Islet of Langerhans (tissue), 1 donor: ENCODE measurements at regions not wholly inside any gene's neighbourhood (a gene's known extent, or its start where the extent isn't known, plus 50 kb on each side); places are given as distances from the start of the nearest gene placed in this dataset.
"Not testable (repeated sequence)": the region's sequence is repeated elsewhere in the genome, so short reads cannot be mapped to it uniquely, and the experiment has no call there.

Source experiments
- FAIRE-seq: peaks from one replicate; lab custom pipeline; 2011; peaks lifted over from hg19 to GRCh38; lab: Jason Lieb, UNC

DNA sequence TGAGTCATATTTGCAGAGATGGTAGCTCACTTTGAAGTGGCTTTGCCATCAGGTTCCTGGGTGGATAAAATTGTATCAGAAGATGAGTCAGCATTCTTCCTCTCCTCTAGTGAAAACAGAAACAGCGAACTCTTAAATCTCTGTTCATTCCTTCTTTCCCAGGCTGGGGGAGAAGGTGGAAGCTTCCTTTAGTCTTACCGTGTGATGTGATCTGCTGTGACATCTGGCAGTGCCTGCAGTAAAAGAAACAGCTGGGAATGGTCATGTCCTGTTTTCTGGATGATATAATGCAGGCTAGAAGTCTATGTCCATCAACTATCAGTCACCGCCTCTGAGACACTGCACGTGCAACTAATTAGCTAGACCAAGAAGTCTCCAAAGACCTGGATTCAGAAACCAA is 171.6 kb downstream of the VAPA start:
- FAIRE-seq = no peak

DNA sequence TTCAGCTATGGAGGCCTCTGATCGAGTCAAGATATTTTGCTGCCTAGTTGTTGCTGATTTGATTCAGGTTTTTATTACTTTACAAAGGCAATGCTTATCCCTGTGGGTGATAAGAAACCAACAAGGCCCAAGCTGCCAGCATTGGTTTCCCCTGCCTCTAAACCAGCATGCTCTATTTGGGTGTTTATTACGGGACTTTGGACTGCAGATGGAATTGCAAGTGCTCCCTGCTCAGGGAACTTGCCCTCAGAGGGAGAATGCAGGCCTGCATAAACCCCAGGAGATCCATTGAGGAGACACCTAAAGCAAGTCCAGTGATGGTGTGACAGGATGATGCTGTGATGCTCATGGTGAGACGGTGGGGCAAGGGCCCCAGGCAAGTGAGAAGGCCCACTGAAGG is 172.1 kb downstream of the VAPA start:
- FAIRE-seq = no peak

DNA sequence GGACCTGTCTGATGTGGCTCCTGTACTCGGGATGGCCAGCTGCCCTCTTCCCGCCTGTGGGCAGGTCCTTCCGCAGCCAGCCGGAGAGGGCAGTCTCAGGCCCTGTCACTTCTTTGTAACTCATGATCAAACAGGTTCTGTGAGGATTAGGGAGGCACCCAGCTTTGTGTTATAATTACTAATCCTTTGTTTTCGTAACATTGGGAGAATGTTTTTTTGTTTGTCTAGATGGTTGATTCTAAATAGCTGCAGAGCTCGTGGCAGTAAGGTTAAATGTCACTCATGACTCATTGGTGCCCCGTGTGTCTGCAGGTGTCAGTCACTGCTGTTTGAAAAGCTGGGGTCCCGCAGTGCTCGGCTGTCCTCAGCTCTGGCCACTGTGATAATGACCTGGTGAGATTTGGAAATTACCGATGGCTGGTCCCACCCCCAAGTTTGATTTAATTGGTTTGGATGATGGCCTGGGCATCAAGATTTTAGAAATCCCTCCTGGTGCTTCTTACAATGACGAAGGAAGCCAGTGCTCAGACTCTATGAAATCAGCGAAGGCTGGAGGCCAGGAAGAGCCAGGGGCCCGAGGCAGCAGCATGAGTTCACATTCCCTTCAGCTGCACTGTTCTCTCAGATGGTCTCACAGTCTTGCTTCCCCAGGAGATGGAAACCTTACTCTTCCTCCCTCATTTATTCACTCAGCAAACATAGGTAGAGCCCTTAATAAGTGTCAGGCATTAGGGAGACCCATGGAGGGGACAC is 172.8 kb downstream of the VAPA start:
- FAIRE-seq = no peak

DNA sequence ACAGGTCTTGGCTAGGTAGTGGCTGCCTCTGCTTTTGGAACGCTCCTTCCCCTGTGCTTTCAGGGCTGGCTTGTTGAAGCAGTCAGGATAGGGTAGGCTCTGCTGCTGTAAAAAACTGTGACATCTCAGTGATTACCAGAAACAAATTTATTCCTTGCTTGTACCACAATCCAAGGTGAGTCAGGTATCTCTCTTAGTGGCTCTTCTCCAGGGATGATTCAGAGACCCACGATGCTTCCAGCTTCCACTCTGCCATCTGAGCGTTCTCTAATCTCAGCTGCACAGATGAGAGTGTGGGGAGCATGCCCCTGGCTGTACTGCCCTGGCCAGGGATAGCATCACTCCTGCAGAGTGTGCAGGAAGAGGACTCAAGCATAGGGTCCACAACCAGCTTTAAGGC is 174.9 kb downstream of the VAPA start:
- no peak for FAIRE-seq

DNA sequence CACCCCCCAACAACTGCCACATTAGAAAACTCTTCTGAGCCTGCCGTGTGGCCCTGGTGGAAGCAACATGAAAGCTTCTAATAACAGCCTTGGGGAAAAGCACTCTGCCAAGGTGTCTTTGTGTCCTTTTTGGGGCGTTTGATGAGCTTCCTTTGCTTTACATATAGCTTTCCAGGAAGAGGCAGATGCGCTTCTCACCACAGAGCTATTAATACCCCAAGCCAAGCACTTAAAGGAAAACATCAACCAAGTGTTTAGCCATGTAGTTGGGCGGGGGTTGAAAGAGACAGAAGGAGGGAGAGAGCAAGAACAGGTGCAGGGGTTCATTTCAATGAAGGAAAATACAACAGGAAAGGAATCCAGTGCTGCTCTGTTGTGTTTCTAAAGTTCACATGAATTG is 176.1 kb downstream of the VAPA start:
- FAIRE-seq = no peak

DNA sequence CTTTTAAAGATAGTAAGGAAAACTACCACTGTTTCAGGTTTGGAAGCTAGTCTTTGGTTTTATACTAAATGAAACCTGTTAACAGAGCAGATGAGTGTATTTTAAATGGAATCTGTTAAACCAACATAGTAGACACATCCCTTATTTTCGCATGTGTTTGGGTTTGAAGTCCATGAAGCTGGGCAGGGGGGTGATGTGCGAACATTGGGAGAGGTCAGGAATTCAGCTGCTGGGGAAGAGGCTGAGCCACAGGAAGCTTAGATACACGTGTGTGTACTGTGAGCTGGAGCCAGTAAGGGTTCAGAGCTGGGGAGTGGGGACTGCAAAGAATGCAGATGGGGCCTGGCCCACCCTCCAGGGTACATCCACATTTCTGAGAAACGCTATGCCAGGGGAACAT is 176.9 kb downstream of the VAPA start:
- FAIRE-seq = no peak

DNA sequence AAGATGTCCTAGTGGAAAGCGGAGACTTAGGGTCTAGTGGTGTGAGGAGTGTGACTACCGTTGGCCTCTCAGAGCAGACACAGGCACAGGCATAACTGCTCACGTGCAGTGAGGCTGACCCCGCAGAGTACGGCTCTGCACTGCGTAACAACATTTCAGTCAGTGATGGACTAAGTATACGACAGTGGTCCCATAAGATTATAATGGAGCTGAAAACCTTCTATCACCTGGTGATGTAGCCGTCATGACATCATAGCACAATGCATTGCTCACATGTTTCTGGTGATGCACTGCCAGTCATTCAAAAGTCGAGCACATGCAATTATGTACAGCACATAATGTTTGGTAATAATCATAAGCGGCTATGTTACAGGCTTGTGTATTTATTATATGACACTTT is 179.6 kb downstream of the VAPA start:
- FAIRE-seq = no peak

DNA sequence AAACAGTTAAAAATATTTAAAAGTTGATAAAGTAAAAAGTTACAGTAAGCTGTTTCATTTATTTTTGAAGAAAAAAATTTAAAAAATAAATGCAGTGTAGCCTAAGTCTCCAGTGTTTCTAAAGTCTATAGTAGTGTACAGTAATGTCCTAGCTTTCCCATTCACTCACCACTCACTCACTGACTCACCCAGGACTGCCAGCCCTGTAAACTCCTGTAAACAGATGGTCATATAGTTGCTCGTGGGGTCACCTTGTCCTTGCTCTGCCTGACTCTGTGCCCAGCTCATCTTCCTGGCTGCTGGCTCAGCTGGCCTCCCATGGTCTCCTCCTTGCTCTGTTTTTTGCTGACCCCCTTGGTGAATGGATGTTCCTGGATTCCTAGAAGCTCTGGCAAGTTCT is 180.3 kb downstream of the VAPA start:
- no peak for FAIRE-seq

DNA sequence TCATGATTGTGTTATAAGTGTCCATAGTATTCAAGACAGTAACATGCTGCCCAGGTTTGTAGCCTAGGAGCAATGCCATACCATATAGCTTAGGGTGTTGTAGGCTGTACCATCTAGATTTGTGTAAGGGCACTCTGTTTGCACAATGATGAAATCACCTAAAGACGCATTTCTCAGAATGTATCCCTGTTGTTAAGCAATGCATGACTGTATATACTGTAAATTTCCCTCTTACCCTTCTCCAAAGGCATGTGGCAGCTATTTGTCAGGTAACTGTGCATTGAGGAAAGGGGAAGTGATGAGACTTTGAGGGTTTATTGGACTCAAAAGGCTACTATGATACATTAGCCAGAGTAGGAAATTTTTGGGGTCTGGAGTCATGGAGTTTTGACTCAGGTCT is 180.8 kb downstream of the VAPA start:
- FAIRE-seq = no peak

DNA sequence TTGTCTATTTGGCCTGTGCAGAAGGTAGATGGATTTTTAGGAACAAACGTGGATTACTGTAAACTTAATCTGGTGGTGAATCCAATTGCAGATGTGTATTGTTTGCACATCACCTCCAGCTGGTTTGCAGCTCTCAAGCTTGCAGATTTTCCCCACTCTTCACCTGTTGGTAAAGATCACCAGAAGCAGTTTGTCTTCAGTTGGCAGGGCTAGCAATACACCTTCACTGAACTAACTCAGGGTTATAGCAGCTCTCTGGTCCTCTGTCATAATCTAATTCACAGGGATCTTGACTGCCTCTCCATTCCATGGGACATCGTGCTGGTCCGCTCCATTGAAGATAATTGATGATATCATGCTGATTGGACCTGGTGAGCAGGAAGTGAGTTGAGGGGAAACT is 181.5 kb downstream of the VAPA start:
- FAIRE-seq = no peak

DNA sequence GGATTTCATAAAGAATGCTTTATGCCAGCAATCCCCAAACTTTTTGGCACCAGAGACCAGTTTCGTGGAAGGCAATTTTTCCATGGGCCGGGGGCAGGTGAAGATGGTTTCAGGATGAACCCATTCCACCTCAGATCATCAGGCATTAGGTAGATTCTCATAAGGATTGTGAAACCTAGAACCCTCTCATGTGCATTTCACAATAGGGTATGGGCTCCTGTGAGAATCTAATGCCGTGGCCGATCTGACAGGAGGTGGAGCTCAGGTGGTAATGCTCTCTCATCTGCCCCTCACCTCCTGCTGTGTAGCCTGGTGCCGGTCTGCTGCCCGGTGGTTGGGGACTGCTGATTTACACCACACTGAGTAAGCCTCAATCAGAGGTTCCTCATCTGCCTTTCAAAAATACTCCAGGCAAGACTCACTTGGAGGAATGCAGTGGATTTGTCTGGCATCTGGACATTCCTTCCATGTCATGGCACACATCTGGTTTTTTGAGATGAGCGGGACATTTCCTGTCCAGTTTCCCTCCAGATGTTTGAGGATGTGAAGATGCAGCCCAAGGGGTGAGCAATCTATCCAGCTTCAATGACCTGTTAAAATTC is 185.8 kb downstream of the VAPA start:
- no peak for FAIRE-seq

DNA sequence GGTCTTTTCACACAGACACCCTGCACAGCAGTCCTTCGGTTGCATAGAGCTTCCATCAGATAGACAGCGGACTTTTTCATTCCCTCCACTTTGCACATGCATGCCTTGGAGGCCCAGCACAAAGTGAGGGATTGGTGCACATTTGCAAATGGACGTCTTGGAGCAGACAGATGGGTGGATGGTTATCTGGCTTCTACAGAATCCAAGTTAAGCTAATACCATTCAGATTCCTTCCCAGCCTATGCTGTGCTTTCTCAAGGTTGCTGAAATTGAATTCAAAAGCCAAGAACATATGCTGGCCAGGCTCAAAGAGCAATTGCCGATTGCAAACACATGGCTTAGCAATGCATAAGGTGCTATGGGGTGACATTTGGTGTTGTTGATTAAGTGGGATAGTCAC is 186.4 kb downstream of the VAPA start:
- no peak for FAIRE-seq

DNA sequence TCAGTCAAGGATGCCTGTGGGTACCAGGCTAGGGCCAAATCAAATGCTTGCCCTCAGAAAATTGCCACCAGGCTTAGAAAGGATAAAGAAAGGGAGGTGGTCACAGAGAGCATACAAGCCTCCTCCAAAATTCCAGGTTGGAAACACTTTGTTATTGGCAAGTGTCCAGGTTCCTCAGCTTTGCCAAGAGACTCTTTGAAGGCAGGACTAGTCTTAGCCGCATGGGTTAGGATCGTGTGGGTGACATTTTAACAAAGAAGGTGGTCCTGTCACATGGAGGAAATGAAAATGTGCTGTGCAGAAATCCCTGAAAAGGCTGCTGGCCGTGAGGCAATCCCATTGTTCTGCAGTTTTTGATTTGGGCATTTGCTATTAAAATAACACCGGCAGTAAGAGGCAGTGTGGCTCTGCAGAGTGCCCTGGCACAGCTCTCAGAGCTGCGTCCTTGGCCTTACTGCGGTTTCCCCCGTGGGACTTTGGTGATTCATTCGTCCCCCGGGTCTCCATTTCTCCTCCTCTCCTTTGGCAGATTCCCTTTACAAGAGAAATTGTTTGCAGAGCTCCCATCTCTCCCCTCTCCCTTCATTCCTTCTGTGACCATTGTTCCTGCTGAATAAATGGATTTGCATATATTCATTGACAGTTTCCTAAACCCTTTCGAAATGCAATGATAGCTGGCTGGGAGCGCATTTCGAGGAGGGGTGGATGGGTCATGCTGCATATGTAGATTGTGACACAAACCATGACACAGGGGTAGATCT is 187.3 kb downstream of the VAPA start:
- FAIRE-seq = no peak

DNA sequence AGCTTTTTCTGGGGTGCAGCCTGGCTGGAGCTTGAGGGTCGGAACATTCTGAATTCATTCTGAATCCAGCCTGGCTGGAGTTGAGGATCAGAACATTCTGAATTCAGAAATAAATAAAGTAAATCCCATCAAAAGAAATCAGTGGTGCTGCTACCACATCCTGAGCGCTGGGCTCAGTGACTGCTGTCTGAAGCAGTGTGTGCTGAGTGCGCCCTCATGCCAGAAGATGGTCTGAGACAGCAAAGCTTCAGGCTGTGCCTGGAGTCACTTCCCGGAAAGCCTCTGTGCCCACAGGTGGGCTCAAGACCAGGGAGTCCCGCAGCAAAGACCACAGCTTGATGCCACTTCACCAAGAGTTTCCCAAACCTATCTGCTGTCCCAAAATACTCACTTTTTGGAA is 187.9 kb downstream of the VAPA start:
- no peak for FAIRE-seq

DNA sequence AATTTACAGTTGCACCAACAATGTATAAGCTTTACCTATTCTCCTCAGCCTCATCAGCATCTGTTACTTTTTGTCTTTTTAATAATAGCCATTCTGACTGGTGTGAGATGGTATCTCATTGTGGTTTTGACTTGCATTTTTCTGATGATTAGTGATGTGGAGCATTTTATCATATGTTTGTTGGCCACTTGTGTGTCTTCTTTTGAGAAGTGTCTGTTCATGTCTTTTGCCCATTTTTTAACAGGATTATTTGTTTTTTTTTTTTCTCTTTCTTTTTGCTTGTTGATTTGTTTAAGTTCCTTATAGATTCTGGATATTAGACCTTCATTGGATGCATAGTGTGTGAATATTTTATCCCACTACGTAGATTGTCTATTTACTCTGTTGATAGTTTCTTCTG is 191.3 kb downstream of the VAPA start:
- not testable (repeated sequence) for FAIRE-seq

DNA sequence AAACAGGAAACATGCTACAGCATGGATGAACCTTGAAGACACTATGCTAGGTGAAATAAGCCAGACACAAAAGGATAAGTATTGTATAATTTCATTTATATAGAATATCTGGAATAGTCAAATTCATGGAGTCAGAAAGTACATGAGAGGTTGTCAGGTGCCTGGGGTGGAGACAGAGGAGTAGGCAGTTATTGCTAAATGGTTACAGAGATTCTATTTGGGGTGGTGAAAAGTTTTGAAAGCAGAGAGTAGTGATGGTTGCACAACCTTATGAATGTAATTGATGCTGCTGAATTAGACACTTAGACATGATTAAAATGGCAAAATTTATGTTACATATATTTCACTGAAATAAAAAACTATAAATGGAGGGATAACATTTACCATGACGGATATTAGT is 197.4 kb downstream of the VAPA start:
- no peak for FAIRE-seq

DNA sequence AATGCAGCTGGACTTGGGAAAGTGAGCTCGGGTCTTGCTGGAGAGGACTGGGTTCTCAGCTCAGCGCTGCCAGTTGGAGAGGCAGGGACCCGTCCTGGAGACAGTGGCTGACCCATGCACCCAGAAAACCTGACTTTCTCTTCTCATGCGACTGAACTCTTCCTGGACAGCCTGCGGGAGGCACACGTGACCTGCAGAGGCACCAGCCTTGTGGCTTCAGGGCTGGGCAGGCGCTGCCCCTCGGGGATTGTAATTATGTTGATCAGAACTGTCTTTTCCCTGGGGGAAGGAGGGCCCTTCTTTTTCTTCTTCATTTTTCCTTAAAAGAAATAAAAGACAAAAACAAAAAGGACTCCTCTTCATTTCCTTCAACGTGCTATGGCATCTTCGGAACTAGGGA is 198.1 kb downstream of the VAPA start:
- FAIRE-seq = no peak

DNA sequence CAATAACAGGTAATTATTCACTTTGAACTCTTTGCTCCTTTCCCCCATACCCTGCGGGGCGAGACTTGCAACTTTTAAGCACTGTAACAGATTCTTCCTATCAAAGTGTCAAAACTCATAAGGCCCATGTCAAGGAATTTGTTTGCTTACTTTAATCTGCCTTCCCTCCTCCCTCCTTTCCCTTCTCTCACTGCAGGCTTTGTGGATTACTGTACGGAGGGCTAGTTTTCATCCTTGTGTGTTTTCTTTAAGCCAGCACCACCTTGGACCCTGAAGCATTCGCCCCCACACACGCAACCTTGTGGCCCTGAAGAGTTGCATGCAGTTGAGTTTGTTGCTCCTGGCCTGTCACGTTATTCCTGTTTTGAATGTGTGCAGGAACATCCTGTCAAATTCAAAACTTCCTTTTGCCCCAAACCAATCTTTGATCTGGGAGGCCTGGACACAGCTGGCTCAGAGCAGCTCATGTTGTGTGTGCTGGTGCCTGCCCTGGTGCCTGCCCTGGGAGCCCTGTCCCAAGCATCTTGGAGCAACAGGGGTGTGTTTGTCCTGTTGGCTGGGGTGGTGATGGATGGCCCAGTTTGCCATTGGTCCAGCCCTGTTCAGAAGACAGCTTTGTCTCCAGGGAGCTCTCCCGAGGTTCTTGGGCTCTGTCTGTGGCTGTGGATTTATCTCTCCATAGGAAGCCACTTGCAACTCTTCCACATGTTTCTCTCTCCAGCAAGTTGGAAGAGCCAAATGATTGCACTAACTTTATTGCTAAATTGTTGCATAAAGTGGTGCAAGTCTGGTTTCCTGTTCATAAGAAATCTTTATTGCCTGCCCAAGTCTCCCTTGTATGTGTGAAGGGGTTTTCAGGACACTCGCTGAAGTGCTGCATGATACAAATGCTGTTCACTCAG is 199.6 kb downstream of the VAPA start:
- no peak for FAIRE-seq

DNA sequence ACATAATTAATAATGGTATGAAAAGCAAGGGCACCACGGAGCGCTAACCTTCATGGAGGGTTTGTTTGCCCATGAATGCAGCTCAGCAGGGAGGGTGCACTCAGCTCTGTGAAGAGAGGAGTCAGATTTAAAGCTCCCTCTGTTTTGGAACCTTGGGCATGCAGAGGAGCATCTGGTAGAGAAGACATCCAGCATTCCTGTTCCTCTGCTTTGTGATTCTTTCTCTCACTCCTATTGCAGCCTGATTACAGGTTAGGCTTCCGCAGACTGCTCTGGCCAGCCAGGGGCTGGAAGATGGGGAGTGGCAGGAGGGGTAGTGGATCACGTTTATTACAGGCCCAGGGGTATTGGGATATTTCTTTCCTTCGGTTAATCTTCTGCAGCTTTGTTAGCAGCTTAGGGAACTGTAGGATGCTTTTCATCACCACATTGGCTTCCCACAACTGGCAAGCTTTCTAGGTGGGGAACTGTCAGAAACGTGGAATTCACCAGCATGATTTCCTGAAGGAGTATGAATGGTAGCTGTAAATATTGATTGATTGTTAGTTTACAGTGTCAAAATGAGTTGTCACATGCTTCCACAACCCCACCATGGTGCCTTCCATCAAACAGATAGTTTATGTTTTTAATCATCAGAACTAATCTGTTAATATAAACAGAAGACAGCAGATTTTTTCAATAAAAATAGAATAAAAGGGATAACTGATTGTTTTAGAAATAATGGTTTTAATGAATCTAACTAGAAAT is 201.1 kb downstream of the VAPA start:
- FAIRE-seq = no peak

DNA sequence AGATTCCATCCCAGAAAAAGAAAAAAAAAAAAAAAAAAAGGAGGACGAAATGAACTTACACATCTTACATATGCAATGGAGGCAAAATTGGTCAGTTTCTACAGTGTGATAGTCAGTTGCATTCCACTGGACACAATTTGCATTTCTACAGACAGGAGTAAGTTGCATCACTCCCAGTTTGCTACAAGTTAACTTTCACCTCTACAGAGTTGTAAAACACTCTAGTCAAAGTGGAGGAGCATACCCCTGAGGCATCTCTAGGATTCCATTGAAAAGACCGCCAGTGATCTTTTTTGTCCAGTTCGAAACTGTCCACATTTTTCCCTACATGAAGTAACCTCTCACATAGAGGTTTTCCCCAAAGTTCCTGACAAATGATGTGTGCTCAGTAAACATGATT is 202.8 kb downstream of the VAPA start:
- no peak for FAIRE-seq

DNA sequence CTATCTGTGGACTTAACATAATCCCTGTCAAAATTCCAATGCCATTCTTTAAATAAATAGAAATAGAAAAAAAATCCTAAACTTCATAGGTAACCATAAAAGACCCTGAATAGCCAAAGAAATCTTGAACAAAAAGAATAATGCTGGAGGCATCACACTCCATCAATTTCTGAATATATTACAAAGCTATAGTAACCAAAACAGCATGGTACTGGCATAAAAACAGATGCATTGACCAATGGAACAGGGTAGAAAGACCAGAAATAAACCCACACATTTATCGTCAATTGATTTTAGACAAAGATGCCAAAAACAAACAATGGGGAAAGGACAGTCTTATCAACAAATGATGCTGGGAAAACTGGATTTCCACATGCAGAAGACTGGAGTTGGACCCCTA is 205.7 kb downstream of the VAPA start:
- FAIRE-seq = no peak

DNA sequence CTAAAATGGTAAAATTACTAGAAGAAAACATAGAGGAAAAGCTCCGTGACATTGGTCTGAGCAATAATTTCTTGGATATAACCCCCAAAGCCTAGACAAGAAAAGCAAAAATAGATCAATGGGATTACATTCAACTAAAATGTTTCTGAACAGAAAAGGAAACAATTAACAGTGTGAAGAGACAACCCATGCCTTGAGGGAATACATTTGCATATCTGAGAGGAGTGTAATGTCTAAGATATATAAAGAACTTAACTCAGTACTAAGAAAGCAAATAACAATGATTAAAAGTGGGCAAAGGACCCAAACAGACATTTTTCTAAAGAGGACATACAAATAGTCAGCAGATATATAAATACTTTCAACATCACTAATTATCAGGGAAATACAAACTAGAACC is 206.2 kb downstream of the VAPA start:
- FAIRE-seq = no peak
